ENCODE measurements at regions not wholly inside any gene's neighbourhood (a gene's known extent, or its start where the extent isn't known, plus 50 kb on each side); places are given as distances from the start of the nearest gene placed in this dataset.

DNA sequence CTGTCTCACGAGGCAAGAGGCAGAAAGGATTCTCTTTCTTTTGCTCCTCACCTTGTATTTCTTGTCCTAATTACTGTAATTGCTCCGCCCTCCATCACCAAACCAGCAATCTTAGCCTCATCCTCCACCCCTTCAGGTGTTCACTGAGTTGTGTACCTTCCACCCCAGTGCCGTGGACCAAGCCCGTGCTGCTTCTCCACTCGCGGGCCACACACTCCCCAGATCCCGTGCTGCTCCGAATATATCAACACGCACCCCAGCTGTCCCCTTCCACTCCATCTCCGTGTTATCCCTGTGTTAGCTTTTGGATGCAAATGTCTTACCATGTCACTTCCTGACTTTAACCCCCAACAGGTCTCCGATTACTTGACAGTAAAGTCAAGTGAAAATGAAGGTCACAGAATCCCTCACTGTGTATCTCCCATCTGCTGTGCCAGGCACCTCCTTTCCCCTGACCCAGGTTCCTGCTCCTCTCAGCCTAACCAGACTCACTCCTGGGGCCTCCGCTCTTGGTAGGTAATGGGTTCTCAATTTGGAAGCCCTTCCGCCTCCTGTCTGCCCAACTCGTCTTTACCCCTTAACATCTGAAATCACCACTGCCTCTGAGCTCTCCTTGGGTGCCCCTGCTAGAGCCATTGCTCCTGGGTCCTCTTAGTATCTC lies 320.2 kb downstream of the MED10 start:
- Histone ChIP-seq H3K9me3 (no peaks in the 10 kb centered on the region), H3K4me3 (no peak overlapping the region), H3K27me3 (peaks cover 8% of the 10 kb centered on the region; the same call in 1 of the 2 replicates), H3K36me3 (no peaks in the 10 kb centered on the region)
- no peak for DNase-seq

DNA sequence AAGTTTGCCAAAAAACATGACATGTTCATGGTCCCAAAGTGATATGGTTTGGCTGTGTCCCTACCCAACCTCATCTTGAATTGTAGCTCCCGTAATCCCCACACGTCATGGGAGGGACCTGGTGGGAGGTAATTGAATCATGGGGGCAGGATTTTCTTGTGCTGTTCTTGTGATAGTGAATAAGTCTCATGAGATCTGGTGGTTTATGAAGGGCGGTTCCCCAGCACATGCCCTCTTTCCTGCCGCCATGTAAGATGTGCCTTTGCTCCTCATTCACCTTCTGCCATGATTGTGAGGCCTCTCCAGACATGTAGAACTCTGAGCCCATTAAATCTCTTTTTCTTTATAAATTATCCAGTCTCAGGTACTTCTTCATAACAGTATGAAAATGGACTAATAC lies 322.1 kb downstream of the MED10 start:
- no peaks in the 10 kb centered on the region for H3K36me3 ChIP-seq
- no peak overlapping the region for H3K4me3 ChIP-seq
- no peak for DNase-seq
- H3K27me3 ChIP-seq = peaks cover 8% of the 10 kb centered on the region; the same call in 1 of the 2 replicates
- H3K9me3 ChIP-seq = no peaks in the 10 kb centered on the region

DNA sequence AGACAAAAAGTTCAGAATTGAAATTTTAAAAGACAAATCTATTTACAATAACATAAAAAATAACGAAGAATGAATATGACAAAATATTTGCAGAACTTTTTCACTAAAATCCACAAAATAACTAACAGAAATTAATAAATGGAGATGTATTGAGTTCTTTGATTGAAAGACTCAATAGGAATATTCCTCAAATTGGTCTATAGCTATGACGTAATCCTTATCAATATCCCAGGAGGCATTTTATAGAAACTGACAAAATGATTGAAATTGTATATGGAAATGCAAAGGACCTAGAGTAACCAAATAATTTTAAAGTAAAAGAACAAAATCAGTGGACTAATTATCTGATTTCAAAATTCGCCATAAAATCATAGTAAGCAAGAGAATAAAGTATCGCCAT lies 328.7 kb downstream of the MED10 start:
- Histone ChIP-seq H3K4me3 (no peak overlapping the region), H3K36me3 (no peaks in the 10 kb centered on the region), H3K27me3 (peaks cover 5% of the 10 kb centered on the region; the same call in 1 of the 2 replicates), H3K9me3 (peaks cover 4% of the 10 kb centered on the region; the same call in 1 of the 2 replicates)
- DNase-seq = no peak

GRCh38 chr5:6048746-6049145 lies 329.6 kb downstream of the MED10 start:
- Histone ChIP-seq H3K36me3 (no peaks in the 10 kb centered on the region), H3K4me3 (no peak overlapping the region), H3K9me3 (peaks cover 4% of the 10 kb centered on the region; the same call in 1 of the 2 replicates), H3K27me3 (no peaks in the 10 kb centered on the region)
- DNase-seq = no peak

GRCh38 chr5:6046296-6046967 lies 331.9 kb downstream of the MED10 start:
- Histone ChIP-seq H3K27me3 (no peaks in the 10 kb centered on the region), H3K4me3 (no peak overlapping the region), H3K9me3 (peaks cover 4% of the 10 kb centered on the region; the same call in 1 of the 2 replicates), H3K36me3 (no peaks in the 10 kb centered on the region)
- no peak for DNase-seq

DNA sequence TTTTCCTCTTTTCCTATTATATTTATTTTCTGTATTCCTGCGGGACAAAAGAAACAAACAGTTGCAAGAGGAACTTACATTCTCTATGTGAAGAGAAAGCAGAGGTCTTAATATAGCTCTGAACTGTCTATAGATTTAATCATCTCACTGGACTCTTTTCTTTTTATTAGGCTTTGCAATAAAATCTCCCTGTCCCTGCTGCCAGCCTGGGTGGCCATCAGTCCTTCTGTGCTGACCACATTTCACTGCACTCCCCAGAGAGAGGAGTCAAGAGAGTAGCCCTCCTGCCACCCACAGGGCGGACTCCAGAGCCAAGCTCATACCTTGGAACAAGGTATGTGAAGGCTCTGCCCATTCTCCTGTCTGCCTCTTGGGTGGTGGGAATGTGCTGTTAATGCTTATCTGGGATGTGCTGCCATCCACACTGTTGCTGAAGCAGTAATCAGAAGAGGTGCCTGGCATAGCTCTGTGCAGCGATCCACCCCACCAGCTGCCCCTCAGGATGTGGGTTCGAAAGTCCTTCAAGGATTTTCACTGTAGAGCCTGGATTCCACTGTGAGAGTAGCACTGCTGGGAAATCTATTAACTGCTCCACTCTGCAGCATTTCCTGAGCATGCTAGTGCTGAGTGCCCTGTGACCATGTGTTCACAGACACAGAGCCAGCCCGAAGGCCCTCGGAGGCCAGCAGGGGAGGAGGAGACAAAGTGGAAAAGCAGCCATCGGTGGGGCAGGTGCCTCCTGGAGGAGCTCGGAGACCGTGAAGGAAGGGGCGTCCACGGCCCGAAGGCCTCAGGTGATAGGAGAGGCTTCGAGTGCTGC lies 334.6 kb downstream of the MED10 start:
- H3K27me3 ChIP-seq = peaks cover 5% of the 10 kb centered on the region; the same call in 1 of the 2 replicates
- DNase-seq = no peak
- no peaks in the 10 kb centered on the region for H3K9me3 ChIP-seq
- H3K36me3 ChIP-seq = no peaks in the 10 kb centered on the region
- H3K4me3 ChIP-seq = no peak overlapping the region

GRCh38 chr5:6041977-6042550 lies 336.3 kb downstream of the MED10 start:
- no peak overlapping the region for H3K4me3 ChIP-seq
- peaks cover 10% of the 10 kb centered on the region for H3K27me3 ChIP-seq
- H3K36me3 ChIP-seq = no peaks in the 10 kb centered on the region
- no peaks in the 10 kb centered on the region for H3K9me3 ChIP-seq
- no peak for DNase-seq

DNA sequence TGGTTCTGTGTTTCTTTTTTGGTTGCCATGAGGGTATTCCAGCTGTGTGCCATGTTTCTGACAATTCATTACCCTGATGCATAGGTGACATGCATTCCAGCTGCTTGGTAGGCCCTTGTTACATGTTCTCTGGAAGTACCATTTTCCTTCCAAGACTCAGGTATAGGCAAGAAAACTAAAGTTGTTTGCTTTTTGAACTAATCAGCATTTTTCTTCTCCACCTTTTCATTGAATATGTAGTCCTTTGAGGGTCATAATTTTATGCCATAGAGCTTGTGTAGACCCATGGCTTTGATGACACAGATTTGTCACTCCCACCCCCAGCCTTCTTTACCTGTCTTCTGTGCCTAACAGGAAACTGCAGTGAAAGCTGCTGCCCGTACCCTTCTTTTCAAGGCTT lies 339.2 kb downstream of the MED10 start:
- no peak for DNase-seq
- no peak overlapping the region for H3K4me3 ChIP-seq
- peaks cover 21% of the 10 kb centered on the region for H3K27me3 ChIP-seq
- H3K9me3 ChIP-seq = no peaks in the 10 kb centered on the region
- no peaks in the 10 kb centered on the region for H3K36me3 ChIP-seq

- no peak for DNase-seq
- no peaks in the 10 kb centered on the region for H3K36me3 ChIP-seq
- H3K27me3 ChIP-seq = peaks cover 21% of the 10 kb centered on the region
- no peaks in the 10 kb centered on the region for H3K9me3 ChIP-seq
- no peak overlapping the region for H3K4me3 ChIP-seq
Measured at GRCh38 chr5:6036006-6036405, 342.3 kb downstream of the MED10 start.

DNA sequence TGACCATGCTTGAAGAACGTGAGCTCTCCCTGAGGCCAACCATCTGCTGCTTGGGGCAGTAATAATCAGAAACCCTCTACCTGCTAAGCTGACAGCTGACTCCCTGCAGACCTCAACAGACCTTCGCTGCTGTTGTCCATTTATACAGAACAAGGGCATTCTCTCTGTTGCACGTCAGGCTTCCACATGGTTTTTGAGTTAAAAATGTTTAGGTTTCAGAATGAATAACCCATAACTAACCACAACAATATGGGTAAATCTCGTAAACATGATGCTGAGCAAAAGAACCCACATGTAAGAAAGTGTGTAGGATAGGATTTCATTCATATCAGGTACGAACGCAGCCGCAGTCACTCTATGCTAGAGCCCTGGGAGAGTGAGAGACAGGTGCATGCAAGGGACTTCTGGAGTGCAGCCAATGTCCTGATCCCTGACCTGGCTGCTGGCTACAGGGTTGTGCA lies 348.5 kb downstream of the MED10 start:
- no peaks in the 10 kb centered on the region for H3K27me3 ChIP-seq
- H3K36me3 ChIP-seq = no peaks in the 10 kb centered on the region
- no peak for DNase-seq
- no peaks in the 10 kb centered on the region for H3K9me3 ChIP-seq
- H3K4me3 ChIP-seq = no peak overlapping the region

- no peak for DNase-seq
Measured at GRCh38 chr5:6026766-6027406, 351.5 kb downstream of the MED10 start.

GRCh38 chr5:6019612-6020011 lies 358.7 kb downstream of the MED10 start:
- Histone ChIP-seq H3K9me3 (no peaks in the 10 kb centered on the region), H3K27me3 (peaks cover 3% of the 10 kb centered on the region; the same call in 1 of the 2 replicates), H3K4me3 (no peak overlapping the region), H3K36me3 (no peaks in the 10 kb centered on the region)
- no peak for DNase-seq

More at GRCh38 chr5:6026766-6027406, 351.5 kb downstream of the MED10 start:
- Histone ChIP-seq H3K27me3 (peaks cover 3% of the 10 kb centered on the region; the same call in 1 of the 2 replicates), H3K9me3 (no peaks in the 10 kb centered on the region), H3K36me3 (no peaks in the 10 kb centered on the region), H3K4me3 (no peak overlapping the region)

DNA sequence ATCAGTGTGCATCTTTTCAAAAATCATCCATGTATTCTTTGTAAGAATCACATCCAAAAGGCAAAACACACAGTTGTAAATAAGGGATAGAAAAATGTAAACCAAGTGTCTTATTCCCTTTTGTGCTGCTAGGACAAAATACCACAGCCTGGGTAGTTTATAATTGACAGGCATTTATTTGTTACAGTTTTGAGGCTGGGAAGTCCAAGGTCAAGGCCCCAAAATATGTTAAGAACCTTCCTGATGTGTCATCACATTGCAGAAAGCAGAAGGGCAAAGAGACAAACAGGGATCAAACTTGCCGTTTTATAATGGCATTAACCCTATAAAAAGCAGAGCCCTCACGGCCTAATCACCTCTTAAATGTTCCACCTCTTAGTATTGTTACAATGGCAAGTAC lies 364.8 kb downstream of the MED10 start:
- H3K4me3 ChIP-seq = no peak overlapping the region
- DNase-seq = no peak
- no peaks in the 10 kb centered on the region for H3K27me3 ChIP-seq
- H3K36me3 ChIP-seq = no peaks in the 10 kb centered on the region
- no peaks in the 10 kb centered on the region for H3K9me3 ChIP-seq

DNA sequence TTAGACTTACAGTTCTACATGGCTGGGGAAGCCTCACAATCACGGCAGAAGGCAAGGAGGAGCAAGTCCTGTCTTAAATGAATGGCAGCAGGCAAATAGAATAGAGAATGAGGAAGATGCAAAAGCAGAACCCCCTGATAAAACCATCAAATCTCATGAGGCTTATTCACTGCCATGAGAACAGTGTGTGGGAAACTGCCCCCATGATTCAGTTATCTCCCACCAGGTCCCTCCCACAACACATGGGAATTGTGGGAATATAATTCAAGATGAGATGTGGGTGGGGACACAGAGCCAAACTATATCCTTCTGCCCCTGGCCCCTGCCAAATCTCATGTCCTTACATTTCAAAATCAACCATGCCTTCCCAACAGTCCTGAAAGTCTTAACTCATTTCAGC lies 367.1 kb downstream of the MED10 start:
- H3K36me3 ChIP-seq = no peaks in the 10 kb centered on the region

GRCh38 chr5:6006838-6007314 lies 371.5 kb downstream of the MED10 start:
- Histone ChIP-seq H3K4me3 (no peak overlapping the region), H3K9me3 (no peaks in the 10 kb centered on the region), H3K27me3 (peaks cover 3% of the 10 kb centered on the region; the same call in 1 of the 2 replicates), H3K36me3 (no peaks in the 10 kb centered on the region)
- DNase-seq = no peak

More for the DNA sequence above, 367.1 kb downstream of the MED10 start:
- DNase-seq = no peak
- Histone ChIP-seq H3K9me3 (no peaks in the 10 kb centered on the region), H3K4me3 (no peak overlapping the region), H3K27me3 (no peaks in the 10 kb centered on the region)

Data from MG63 (cell line).